OCI-LY7 (cell line): ENCODE measurements at regions not wholly inside any gene's neighbourhood (a gene's known extent, or its start where the extent isn't known, plus 50 kb on each side); places are given as distances from the start of the nearest gene placed in this dataset.

ENCODE experiments used
- BruUV-seq: library from RNA; stranded (reverse); fragments of 400-500 nt; replicated peaks from 2 replicates; lab custom pipeline; 2021; lab: Mats Ljungman, UMichigan
- CTCF ChIA-PET: fragments of 300-600 bp; sonication (Branson Sonifier 250); formaldehyde crosslinking; loops from one replicate; lab custom pipeline; 2022; ENCODE audit warnings: antibody characterized with exemption; ENCODE audit not compliant: unreplicated experiment; lab: Charles Lee
- POLR2A ChIA-PET: fragments of 300-600 bp; sonication (Branson Sonifier 250); formaldehyde crosslinking; loops from one replicate; lab custom pipeline; 2022; ENCODE audit warnings: antibody characterized with exemption; lab: Charles Lee
- DNase-seq: peaks from one replicate; pipeline ENCODE4 v3.0.0-alpha.2; 2015; ENCODE audit warnings: low spot score
- H2AFZ ChIP-seq: fragments of 200-600 bp; sonication (generic), shearing (Covaris generic); 2 replicates; pipeline ENCODE4 v1.6.1; 2014; ENCODE audit warnings: mild to moderate bottlenecking, antibody characterized with exemption, low read length, moderate library complexity
- H3K27ac ChIP-seq: fragments of 200-600 bp; sonication (generic); 2 replicates; pipeline ENCODE4 v1.5.1; 2014; ENCODE audit warnings: mixed run types, low read depth, mild to moderate bottlenecking, moderate library complexity, low read length, inconsistent platforms; ENCODE audit not compliant: poor library complexity, severe bottlenecking
- H3K36me3 ChIP-seq: fragments of 200-600 bp; sonication (generic); 2 replicates; pipeline ENCODE4 v1.6.1; 2014; ENCODE audit warnings: mild to moderate bottlenecking, antibody characterized with exemption, low read length, moderate library complexity, mixed read lengths; ENCODE audit not compliant: insufficient read depth
- H3K4me1 ChIP-seq: fragments of 200-600 bp; sonication (generic); 2 replicates; pipeline ENCODE4 v1.5.1; 2014; ENCODE audit warnings: mild to moderate bottlenecking, low read length; ENCODE audit not compliant: insufficient read depth, poor library complexity, severe bottlenecking
- H3K4me2 ChIP-seq: fragments of 200-600 bp; sonication (generic); 2 replicates; pipeline ENCODE4 v1.6.1; 2014; ENCODE audit warnings: mild to moderate bottlenecking, low read length
- H3K4me3 ChIP-seq: fragments of 200-600 bp; sonication (generic); 2 replicates; pipeline ENCODE4 v1.5.1; 2014; ENCODE audit warnings: mild to moderate bottlenecking, low read depth, low read length; ENCODE audit not compliant: poor library complexity, severe bottlenecking
- H3K79me2 ChIP-seq: fragments of 200-600 bp; sonication (generic); 2 replicates; pipeline ENCODE4 v1.6.1; 2016; ENCODE audit warnings: low read depth, mild to moderate bottlenecking, low read length, moderate library complexity, mixed read lengths; ENCODE audit not compliant: insufficient read depth
- H3K9me2 ChIP-seq: fragments of 200-600 bp; sonication (generic); 2 replicates; pipeline ENCODE4 v1.6.1; 2016; ENCODE audit warnings: mild to moderate bottlenecking, low read length, mixed read lengths; ENCODE audit not compliant: insufficient read depth
- H3K9me3 ChIP-seq: fragments of 200-600 bp; sonication (generic); 2 replicates; pipeline ENCODE4 v1.6.1; 2014; ENCODE audit warnings: mild to moderate bottlenecking, mixed run types, low read length, mixed read lengths
- H4K20me1 ChIP-seq: fragments of 200-600 bp; sonication (generic); 2 replicates; pipeline ENCODE4 v1.6.1; 2014; ENCODE audit warnings: mild to moderate bottlenecking, antibody characterized with exemption, low read length, moderate library complexity, mixed read lengths; ENCODE audit not compliant: insufficient read depth
- EZH2phosphoT487 ChIP-seq: fragments of 200-600 bp; sonication (generic); IDR thresholded peaks from 2 replicates; pipeline ENCODE4 v1.6.1; 2018; ENCODE audit warnings: low read depth, borderline replicate concordance, mild to moderate bottlenecking, mixed run types, antibody characterized with exemption, low read length, moderate library complexity, mixed read lengths
- intact Hi-C: fragments of 100-400 bp; cut with micrococcal nuclease; formaldehyde crosslinking; loops from one replicate; pipeline ENCODE4 v1.10.0; 2022; ENCODE audit not compliant: unreplicated experiment
- TF ChIP-seq, protein P1 (sequence below): fragments of 200-600 bp; sonication (generic); conservative IDR thresholded peaks from 2 replicates; pipeline ENCODE4 v1.5.1; 2014; ENCODE audit warnings: mild to moderate bottlenecking, antibody characterized with exemption, low read length, moderate library complexity, mixed read lengths

DNA sequence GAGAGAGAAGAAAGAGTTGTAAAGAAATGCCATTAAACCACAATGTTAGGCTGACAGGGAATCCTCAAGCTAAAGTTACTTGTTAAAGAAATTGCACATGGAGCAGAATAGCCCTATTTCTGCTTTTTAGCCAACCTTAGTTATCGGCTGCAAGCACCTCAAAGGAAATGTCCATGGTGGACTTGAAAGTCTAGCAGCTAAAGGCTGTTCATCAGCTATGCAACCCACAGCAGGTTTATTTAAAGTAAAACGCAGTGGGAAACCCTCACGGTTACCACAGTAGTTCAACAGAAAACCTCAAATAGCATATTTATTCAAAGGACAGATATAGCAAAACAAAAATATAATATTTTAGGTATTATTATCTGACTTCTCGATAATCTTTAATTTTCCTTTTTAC is 967.2 kb downstream of the IGSF11 start:
- TF ChIP-seq, protein P1, sequence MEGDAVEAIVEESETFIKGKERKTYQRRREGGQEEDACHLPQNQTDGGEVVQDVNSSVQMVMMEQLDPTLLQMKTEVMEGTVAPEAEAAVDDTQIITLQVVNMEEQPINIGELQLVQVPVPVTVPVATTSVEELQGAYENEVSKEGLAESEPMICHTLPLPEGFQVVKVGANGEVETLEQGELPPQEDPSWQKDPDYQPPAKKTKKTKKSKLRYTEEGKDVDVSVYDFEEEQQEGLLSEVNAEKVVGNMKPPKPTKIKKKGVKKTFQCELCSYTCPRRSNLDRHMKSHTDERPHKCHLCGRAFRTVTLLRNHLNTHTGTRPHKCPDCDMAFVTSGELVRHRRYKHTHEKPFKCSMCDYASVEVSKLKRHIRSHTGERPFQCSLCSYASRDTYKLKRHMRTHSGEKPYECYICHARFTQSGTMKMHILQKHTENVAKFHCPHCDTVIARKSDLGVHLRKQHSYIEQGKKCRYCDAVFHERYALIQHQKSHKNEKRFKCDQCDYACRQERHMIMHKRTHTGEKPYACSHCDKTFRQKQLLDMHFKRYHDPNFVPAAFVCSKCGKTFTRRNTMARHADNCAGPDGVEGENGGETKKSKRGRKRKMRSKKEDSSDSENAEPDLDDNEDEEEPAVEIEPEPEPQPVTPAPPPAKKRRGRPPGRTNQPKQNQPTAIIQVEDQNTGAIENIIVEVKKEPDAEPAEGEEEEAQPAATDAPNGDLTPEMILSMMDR, result no peak
- no peak for TF ChIP-seq EZH2phosphoT487
- intact Hi-C loops, result no loop called here
- CTCF ChIA-PET, result no interaction called here
- H3K4me3 ChIP-seq, result no peak overlapping the region
- no peak for DNase-seq
- BruUV-seq, result no TSS peak
- no peaks in the 10 kb centered on the region for H3K36me3 ChIP-seq
- H4K20me1 ChIP-seq, result no peaks in the 10 kb centered on the region
- no peaks in the 10 kb centered on the region for H3K79me2 ChIP-seq
- no peaks in the 10 kb centered on the region for H3K9me3 ChIP-seq
- H3K27ac ChIP-seq, result no peak overlapping the region
- POLR2A ChIA-PET, result interaction anchor here (0.6 kb wide), 1 partner anchor 1296 kb away, joined by 3 read pairs; no protein-coding TSS in a partner anchor
- no peak overlapping the region for H2AFZ ChIP-seq
- no peaks in the 10 kb centered on the region for H3K9me2 ChIP-seq
- H3K4me2 ChIP-seq, result no peak overlapping the region
- no peaks in the 10 kb centered on the region for H3K4me1 ChIP-seq

DNA sequence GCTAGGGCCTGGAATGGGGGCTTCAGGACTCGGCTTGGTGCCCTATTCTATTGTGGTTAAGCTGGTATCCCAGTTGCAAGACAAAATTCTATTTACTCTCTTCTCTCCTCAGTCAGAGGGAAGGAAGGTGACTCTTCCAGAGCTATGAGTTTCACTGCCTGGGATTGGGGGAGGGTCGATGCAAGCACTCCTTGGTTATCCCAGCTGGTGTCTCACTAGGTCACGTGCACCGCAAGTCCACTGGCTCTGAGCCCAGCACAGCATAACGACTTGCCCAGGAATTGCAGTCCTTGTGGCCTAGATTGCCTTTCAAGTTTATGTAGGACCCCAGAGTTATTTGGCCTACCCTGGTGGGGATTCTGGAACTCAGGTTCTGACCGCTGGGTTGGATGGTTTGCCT is 958.8 kb downstream of the IGSF11 start:
- Histone ChIP-seq H3K4me2 (no peak overlapping the region), H3K9me3 (no peaks in the 10 kb centered on the region), H3K36me3 (no peaks in the 10 kb centered on the region), H3K27ac (no peak overlapping the region), H4K20me1 (no peaks in the 10 kb centered on the region), H3K9me2 (no peaks in the 10 kb centered on the region), H2AFZ (no peak overlapping the region), H3K4me1 (no peaks in the 10 kb centered on the region), H3K4me3 (no peak overlapping the region), H3K79me2 (no peaks in the 10 kb centered on the region)
- TF ChIP-seq, protein P1, result no peak
- no peak for TF ChIP-seq EZH2phosphoT487
- DNase-seq, result no peak
- no TSS peak for BruUV-seq
- ChIA-PET CTCF (no interaction called here), POLR2A (no interaction called here)
- intact Hi-C loops, result no loop called here

DNA sequence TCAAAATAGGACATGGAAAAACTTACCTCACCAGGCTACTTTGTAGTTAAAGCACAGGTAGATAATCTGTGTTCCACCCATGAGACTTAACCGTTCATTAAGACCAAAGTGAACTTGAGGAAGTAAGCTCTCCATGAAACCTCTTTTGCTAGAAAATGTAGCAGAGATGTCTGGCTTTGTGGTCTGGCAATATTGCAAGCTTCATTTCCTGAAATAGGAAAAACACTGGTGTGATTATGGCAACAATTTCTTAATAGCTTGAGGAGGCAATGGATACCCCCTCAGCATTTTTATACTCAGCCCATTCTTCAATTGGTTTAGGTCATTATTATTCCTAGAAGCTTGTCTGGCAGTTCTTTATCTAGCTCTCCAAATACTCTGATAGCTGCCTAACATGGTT is 957.3 kb downstream of the IGSF11 start:
- Histone ChIP-seq H3K4me1 (no peaks in the 10 kb centered on the region), H3K4me3 (no peak overlapping the region), H3K4me2 (no peak overlapping the region), H3K36me3 (no peaks in the 10 kb centered on the region), H2AFZ (no peak overlapping the region), H3K9me3 (no peaks in the 10 kb centered on the region), H3K27ac (no peak overlapping the region), H4K20me1 (no peaks in the 10 kb centered on the region), H3K79me2 (no peaks in the 10 kb centered on the region), H3K9me2 (no peaks in the 10 kb centered on the region)
- DNase-seq, result no peak
- POLR2A ChIA-PET, result interaction anchor here (0.5 to 0.7 kb wide), 2 partner anchors 17 to 1816 kb away, joined by 3 read pairs; no protein-coding TSS in a partner anchor
- intact Hi-C loops, result no loop called here
- CTCF ChIA-PET, result no interaction called here
- no TSS peak for BruUV-seq
- no peak for TF ChIP-seq EZH2phosphoT487
- TF ChIP-seq, protein P1, result no peak
